HUES48 (cell line): ENCODE measurements at regions not wholly inside any gene's neighbourhood (a gene's known extent, or its start where the extent isn't known, plus 50 kb on each side); places are given as distances from the start of the nearest gene placed in this dataset.

ENCODE experiments used
- H3K27ac ChIP-seq: one replicate; pipeline ENCODE4 v1.7.0; 2013; ENCODE audit warnings: low read depth, low read length, inconsistent platforms
- H3K27me3 ChIP-seq: 2 replicates; pipeline ENCODE4 v1.6.1; 2013; ENCODE audit warnings: mild to moderate bottlenecking, low read length; ENCODE audit not compliant: control insufficient read depth, insufficient read depth
- H3K36me3 ChIP-seq: 2 replicates; pipeline ENCODE4 v1.6.1; 2013; ENCODE audit warnings: low read length; ENCODE audit not compliant: control insufficient read depth, insufficient read depth
- H3K4me1 ChIP-seq: 2 replicates; pipeline ENCODE4 v1.6.1; 2013; ENCODE audit warnings: mild to moderate bottlenecking, low read length; ENCODE audit not compliant: control insufficient read depth, insufficient read depth
- H3K4me3 ChIP-seq: 2 replicates; pipeline ENCODE4 v1.5.1; 2013; ENCODE audit warnings: mild to moderate bottlenecking, low read depth, low read length
- H3K9ac ChIP-seq: 2 replicates; pipeline ENCODE4 v1.6.1; 2013; ENCODE audit warnings: mild to moderate bottlenecking, low read depth, low read length, moderate library complexity
- H3K9me3 ChIP-seq: 2 replicates; pipeline ENCODE4 v1.6.1; 2013; ENCODE audit warnings: low read length; ENCODE audit not compliant: control insufficient read depth, insufficient read depth

DNA sequence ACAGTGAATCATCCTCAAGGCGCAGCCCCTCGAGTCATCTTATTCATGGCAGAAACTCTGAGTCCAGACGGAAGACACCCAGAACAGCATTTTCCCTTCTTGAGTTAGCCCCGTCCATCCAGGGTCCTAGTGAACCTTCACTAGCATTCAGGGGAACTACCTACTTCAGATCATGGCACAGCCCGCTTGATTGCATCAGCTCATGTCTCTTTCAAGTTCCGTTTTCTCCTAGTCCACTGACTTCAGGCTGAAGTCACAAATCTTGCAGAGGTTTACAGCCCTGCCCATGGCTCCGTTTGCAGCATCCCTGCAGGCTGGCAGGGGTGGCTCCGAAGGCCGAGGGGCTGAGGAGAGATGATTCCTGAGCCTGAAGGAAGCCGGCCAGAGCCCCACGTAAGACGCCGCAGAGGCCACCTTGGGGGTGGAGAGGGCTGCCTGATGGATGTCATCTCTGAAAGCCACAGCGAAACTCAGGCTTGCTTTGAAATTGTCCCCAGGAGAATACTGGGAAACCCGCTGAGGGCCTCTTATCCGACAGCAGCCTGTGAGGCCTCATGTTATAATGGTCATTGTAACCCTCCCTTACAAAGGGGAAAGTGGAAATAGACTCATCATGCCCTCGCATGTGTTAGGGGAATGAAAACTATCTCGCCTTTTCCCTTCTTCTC lies 310.2 kb upstream of the AJAP1 start:
- H3K27me3 ChIP-seq = no peaks in the 10 kb centered on the region
- H3K4me3 ChIP-seq = no peak overlapping the region
- H3K36me3 ChIP-seq = no peaks in the 10 kb centered on the region
- H3K9ac ChIP-seq = no peak overlapping the region
- no peaks in the 10 kb centered on the region for H3K4me1 ChIP-seq
- H3K27ac ChIP-seq = no peak overlapping the region
- peaks cover 96% of the 10 kb centered on the region for H3K9me3 ChIP-seq

DNA sequence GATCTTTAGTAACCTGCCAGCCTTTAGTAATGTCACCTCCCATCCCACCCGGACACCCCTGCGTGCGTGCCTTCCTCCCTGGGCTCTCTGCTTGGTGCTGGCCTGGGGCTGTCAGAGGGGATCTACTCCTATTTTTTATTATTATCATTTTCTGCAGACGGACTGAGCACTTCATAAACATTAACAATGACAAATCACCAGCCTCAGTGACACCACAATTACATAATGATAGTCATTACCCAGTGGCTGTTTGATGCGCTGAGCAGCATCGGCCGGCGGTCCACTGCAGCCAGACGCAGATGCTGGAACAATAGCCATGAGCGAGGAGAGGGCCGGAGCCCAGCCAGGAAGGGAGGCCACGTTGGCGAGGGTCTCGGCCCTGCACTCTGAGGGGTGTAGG lies 309.3 kb upstream of the AJAP1 start:
- Histone ChIP-seq H3K9me3 (peaks cover 95% of the 10 kb centered on the region), H3K9ac (no peak overlapping the region), H3K4me3 (no peak overlapping the region), H3K4me1 (no peaks in the 10 kb centered on the region), H3K27ac (no peak overlapping the region), H3K36me3 (no peaks in the 10 kb centered on the region), H3K27me3 (no peaks in the 10 kb centered on the region)

DNA sequence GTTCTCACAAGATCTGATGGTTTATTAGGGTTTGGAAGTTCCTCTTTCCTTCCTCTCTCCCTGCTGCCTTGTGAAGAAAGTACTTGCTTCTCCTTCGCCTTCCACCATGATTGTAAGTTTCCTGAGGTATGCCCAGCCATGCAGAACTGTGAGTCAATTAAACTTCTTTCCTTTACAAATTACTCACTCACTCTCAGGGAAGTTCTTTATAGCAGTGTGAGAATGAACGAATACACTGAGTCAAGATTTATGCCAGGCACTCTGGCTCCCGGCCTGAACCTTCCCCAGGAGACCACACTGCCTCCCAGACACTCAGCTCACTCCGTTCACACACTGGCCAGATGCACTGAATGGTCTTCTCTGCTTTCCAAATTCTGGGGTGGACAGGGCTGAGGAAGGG lies 308.3 kb upstream of the AJAP1 start:
- H3K9me3 ChIP-seq = peaks cover 93% of the 10 kb centered on the region
- no peak overlapping the region for H3K4me3 ChIP-seq
- no peak overlapping the region for H3K9ac ChIP-seq
- H3K27me3 ChIP-seq = no peaks in the 10 kb centered on the region
- no peak overlapping the region for H3K27ac ChIP-seq
- no peaks in the 10 kb centered on the region for H3K36me3 ChIP-seq
- no peaks in the 10 kb centered on the region for H3K4me1 ChIP-seq

DNA sequence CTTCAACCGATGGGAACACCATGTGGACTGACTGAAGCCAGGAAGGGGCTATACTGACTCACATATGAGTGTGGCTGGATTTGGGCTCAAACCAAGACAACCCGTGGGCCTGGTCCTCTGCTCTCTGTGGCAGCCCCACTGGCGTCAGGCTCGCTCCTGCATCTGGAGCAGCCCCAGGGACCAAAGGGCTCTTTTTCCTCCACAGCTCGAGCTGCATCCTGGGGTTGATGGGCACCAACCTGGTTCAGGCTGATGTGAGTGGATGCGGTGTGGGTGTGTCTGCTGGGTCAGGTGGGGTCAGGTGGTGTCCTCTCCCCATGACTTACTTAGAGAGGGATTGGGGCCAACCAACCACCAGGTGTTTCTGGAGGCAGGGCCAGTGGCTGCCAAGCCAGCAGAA lies 303.0 kb upstream of the AJAP1 start:
- H3K27ac ChIP-seq = no peak overlapping the region
- H3K9me3 ChIP-seq = peaks cover 90% of the 10 kb centered on the region
- no peaks in the 10 kb centered on the region for H3K27me3 ChIP-seq
- H3K4me1 ChIP-seq = no peaks in the 10 kb centered on the region
- no peak overlapping the region for H3K4me3 ChIP-seq
- H3K36me3 ChIP-seq = no peaks in the 10 kb centered on the region
- H3K9ac ChIP-seq = no peak overlapping the region

DNA sequence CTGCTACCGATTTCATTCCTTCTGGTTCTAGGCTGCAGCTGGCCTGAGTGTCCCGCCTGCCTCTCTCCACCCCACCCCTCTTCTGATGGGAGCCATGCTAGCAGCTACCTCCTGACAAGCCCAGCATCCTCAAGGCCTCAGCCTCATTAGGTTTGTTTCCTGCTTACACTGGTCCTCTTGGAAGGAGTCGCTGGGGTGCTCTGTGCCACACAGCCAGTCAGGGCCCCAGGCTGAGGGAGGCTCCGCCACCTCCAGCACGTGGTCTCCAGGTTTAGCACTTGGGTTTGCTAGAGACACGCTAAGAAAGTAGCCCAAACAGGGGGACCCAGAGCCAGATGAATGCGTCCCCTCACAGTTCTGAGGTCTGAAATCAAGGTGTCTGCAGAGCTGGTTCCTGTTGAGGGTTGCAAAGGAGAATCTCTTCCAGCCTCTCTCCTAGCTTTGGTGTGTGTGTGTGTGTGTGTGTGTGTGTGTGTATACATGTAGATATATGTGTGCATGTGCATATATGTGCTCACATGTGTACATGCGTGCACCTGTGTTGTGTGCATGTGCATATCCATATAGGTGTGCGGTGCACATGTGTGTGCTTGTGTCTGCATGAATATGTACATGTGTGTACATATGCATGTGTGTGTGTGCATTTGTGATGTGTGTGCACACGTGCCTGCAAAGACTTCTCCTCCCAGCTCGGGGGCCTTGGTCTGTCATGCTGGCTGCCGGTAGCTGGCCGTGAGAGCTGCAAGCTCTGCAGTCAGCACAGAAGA lies 301.1 kb upstream of the AJAP1 start:
- no peaks in the 10 kb centered on the region for H3K27me3 ChIP-seq
- no peaks in the 10 kb centered on the region for H3K36me3 ChIP-seq
- H3K27ac ChIP-seq = no peak overlapping the region
- peaks cover 90% of the 10 kb centered on the region for H3K9me3 ChIP-seq
- no peak overlapping the region for H3K9ac ChIP-seq
- no peaks in the 10 kb centered on the region for H3K4me1 ChIP-seq
- H3K4me3 ChIP-seq = no peak overlapping the region

DNA sequence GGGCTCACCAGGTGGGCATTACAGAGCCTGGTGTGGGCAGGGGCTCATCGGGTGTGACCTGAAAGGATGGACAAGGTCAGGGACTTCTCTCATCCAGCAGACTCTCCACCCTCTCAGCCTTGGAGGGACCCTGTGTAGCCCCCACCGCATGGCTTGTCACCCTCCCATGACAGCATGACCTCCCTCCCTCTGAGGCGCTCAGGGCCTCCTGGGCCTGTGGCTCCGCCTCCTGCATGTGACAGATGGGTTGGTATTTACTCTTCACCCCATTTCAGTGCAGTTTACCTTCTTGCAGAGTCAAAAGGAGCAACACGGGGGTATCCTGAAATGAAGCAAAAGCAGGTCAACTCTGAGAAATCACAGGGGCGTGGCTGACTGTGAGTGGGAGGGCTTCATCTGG lies 298.6 kb upstream of the AJAP1 start:
- no peaks in the 10 kb centered on the region for H3K27me3 ChIP-seq
- no peaks in the 10 kb centered on the region for H3K36me3 ChIP-seq
- no peak overlapping the region for H3K9ac ChIP-seq
- no peak overlapping the region for H3K4me3 ChIP-seq
- no peaks in the 10 kb centered on the region for H3K4me1 ChIP-seq
- peaks cover 92% of the 10 kb centered on the region for H3K9me3 ChIP-seq
- H3K27ac ChIP-seq = no peak overlapping the region

DNA sequence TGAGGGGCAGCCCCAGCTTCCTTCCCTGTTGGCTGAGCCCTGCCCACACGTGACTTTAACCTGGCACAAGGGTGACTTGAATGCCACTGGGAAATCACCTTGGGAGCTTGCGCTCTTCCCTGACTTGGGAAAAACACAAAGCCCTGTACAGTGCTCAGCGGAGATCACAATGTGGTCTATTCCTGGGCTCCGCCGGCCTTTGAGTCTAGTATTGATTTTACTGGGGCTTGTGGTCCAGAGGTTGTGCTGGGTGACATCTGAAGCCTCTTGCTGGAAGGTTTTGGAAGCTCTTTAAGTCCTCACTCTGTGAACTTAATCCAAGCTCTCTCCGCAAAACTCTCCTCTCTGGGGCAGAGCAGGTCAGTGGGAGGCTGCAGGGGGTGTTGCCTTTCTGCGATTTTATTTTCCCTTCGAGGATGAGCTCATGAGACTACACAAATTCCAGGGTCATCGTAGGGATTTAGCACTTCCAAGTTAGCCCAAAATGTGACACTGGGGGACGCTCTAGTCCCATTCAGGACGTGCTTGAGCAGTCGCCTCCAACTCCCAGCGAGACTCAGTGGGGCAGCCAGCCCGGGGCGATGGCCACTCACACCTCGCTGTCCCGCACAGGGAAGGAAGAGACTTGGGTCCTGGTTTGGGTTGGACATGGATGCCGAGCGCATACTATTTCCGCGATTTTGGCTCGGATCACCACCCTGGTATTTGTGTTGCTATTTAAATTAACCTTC lies 291.9 kb upstream of the AJAP1 start:
- Histone ChIP-seq H3K27me3 (no peaks in the 10 kb centered on the region), H3K27ac (no peak overlapping the region), H3K36me3 (no peaks in the 10 kb centered on the region), H3K9ac (no peak overlapping the region), H3K9me3 (peaks cover 96% of the 10 kb centered on the region), H3K4me1 (no peaks in the 10 kb centered on the region), H3K4me3 (no peak overlapping the region)

DNA sequence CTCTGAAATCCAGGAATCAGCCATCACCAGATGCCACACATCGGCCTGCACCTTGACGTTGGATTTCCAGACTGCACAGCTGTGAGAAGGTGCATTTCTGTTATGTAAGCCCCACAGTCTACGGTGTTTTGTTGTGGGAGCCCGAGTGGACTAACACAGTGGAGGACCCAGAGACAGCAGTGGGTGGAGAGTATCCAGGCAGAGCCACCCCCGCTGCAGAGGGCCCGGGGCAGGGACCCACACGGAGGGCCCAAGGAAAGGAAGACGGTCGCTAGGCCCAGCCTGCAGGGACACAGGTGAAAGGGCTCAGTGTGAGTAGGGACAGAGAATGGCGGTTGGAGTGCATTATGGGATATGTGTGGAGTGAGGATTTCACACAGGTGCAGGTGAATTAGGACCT lies 288.3 kb upstream of the AJAP1 start:
- Histone ChIP-seq H3K4me1 (no peaks in the 10 kb centered on the region), H3K27ac (no peak overlapping the region), H3K36me3 (no peaks in the 10 kb centered on the region), H3K9me3 (peaks cover 96% of the 10 kb centered on the region), H3K9ac (no peak overlapping the region), H3K27me3 (no peaks in the 10 kb centered on the region), H3K4me3 (no peak overlapping the region)

DNA sequence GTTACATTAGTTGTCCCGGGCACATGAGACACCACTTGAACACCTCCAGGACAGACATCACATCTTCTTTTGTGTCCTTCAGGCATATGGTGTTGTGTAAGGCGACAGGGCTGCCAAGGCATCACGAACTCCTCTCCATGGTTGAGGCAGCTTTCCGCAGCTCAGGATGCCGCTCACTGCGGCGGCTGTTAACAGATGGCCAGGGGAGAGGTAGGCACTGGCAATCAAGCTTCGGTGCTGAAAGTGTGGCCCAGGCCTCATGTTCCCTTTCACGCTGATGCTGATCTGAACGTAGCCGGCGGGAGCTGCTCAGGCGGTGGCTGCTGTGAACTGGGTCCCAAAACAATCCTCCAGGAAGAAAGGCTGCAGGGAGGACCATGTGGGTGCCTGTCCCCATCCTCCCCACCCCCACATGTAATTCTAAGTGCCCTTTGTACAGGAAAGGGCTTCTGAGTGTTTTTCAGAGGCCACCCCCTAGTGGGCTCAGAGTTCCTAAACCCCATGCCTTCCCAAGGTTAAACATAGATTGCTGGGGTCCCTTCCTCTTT lies 287.1 kb upstream of the AJAP1 start:
- no peaks in the 10 kb centered on the region for H3K4me1 ChIP-seq
- H3K36me3 ChIP-seq = no peaks in the 10 kb centered on the region
- H3K9ac ChIP-seq = no peak overlapping the region
- peaks cover 91% of the 10 kb centered on the region for H3K9me3 ChIP-seq
- H3K4me3 ChIP-seq = no peak overlapping the region
- no peak overlapping the region for H3K27ac ChIP-seq
- no peaks in the 10 kb centered on the region for H3K27me3 ChIP-seq

DNA sequence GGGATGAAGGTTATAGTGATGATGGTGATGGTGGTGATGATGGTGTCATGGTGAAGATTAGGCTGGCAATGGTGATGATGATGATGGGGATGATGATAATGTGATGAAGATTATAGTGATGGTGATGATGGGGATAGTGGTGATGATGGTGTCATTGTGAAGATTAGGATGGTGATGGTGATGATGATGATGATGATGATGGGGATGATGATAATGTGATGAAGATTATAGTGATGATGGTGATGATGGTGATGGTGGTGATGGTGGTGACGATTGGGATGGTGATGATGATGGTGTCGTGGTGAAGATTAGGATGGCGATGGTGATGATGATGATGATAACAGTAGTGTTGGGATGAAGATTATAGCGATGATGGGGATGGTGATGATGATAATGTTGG lies 285.1 kb upstream of the AJAP1 start:
- no peak overlapping the region for H3K9ac ChIP-seq
- no peak overlapping the region for H3K4me3 ChIP-seq
- H3K9me3 ChIP-seq = peaks cover 92% of the 10 kb centered on the region
- H3K27ac ChIP-seq = no peak overlapping the region
- H3K36me3 ChIP-seq = no peaks in the 10 kb centered on the region
- H3K27me3 ChIP-seq = no peaks in the 10 kb centered on the region
- no peaks in the 10 kb centered on the region for H3K4me1 ChIP-seq

DNA sequence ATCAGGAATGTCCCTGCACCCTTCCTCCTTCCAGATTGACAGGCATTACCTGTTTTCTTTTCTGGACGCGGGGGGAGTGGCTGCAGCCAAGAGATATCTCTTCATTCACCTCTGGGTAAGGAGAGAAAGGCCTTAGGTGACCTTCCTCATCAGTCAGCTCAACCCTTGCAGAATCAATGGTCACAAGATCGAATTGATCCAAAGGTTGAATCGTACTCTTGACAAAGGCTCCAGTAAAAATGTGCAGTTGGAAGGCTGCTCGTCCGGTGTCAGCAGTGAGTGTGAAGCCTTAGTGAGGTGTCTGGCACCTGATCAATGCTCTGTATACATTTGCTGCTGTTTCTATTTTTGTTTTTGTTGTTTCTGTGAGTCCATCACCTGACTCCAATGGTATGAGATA lies 282.6 kb upstream of the AJAP1 start:
- Histone ChIP-seq H3K9ac (no peak overlapping the region), H3K9me3 (peaks cover 94% of the 10 kb centered on the region), H3K4me3 (no peak overlapping the region), H3K4me1 (no peaks in the 10 kb centered on the region), H3K36me3 (no peaks in the 10 kb centered on the region), H3K27ac (no peak overlapping the region), H3K27me3 (no peaks in the 10 kb centered on the region)
